ENCODE measurements at regions not wholly inside any gene's neighbourhood (a gene's known extent, or its start where the extent isn't known, plus 50 kb on each side); places are given as distances from the start of the nearest gene placed in this dataset.

- TF ChIP-seq POLR2A (IDR thresholded peaks at IDR 0.05; ENCODE audit: low read depth, low read length) (no peak), EP300 (IDR thresholded peaks at IDR 0.05; ENCODE audit: borderline replicate concordance in 1 of 2, control insufficient read depth in 1 of 2, low read depth in 2 of 2, low read length in 2 of 2) (no peak), CTCF (IDR thresholded peaks at IDR 0.05 in 2 of 3, conservative IDR thresholded peaks at IDR 0.05 in 1 of 3; ENCODE audit: control insufficient read depth in 2 of 3, extremely low read depth in 1 of 3, insufficient read depth in 1 of 3, low read depth in 3 of 3, low read length in 3 of 3) (no peak), CBX3 (IDR thresholded peaks at IDR 0.05; ENCODE audit: borderline replicate concordance, low read depth) (no peak), E2F4 (IDR thresholded peaks at IDR 0.05; ENCODE audit: low read depth, low read length) (no peak), EZH2 (IDR thresholded peaks at IDR 0.05; ENCODE audit: borderline replicate concordance, control insufficient read depth, low read depth, low read length) (no peak), RFX5 (IDR thresholded peaks at IDR 0.05; ENCODE audit: low read depth, low read length) (no peak), MTA3 (IDR thresholded peaks at IDR 0.05; ENCODE audit: borderline replicate concordance, low read length) (no peak)
Observed at GRCh38 chr6:25113436-25113835, 165.7 kb upstream of the CARMIL1 start.

Data from GM12878 (cell line).